HUES6 (cell line): ENCODE measurements at regions not wholly inside any gene's neighbourhood (a gene's known extent, or its start where the extent isn't known, plus 50 kb on each side); places are given as distances from the start of the nearest gene placed in this dataset.
"Not testable (repeated sequence)": the region's sequence is repeated elsewhere in the genome, so short reads cannot be mapped to it uniquely, and the experiment has no call there.

Source experiments
- H3K27ac ChIP-seq: 2 replicates; pipeline ENCODE4 v1.7.0; 2013; ENCODE audit warnings: low read depth, mild to moderate bottlenecking, low read length, inconsistent platforms
- H3K27me3 ChIP-seq: 2 replicates; pipeline ENCODE4 v1.6.1; 2013; ENCODE audit warnings: low read length; ENCODE audit not compliant: control insufficient read depth, insufficient read depth
- H3K36me3 ChIP-seq: 2 replicates; pipeline ENCODE4 v1.6.1; 2013; ENCODE audit warnings: low read length; ENCODE audit not compliant: control insufficient read depth, insufficient read depth
- H3K4me1 ChIP-seq: 2 replicates; pipeline ENCODE4 v1.6.1; 2013; ENCODE audit warnings: low read length; ENCODE audit not compliant: control insufficient read depth, insufficient read depth
- H3K4me3 ChIP-seq: 2 replicates; pipeline ENCODE4 v1.5.1; 2013; ENCODE audit warnings: low read depth, low read length
- H3K9ac ChIP-seq: one replicate; pipeline ENCODE4 v1.6.1; 2013; ENCODE audit warnings: mild to moderate bottlenecking, low read length
- H3K9me3 ChIP-seq: 2 replicates; pipeline ENCODE4 v1.6.1; 2013; ENCODE audit warnings: low read depth, low read length; ENCODE audit not compliant: control insufficient read depth, insufficient read depth

- H3K27me3 ChIP-seq = no peaks in the 10 kb centered on the region
Observed at GRCh38 chr2:185567196-185567595, 171.4 kb upstream of the FSIP2 start.

GRCh38 chr2:185567940-185568339, 170.7 kb upstream of the FSIP2 start:
- Histone ChIP-seq H3K4me1 (no peaks in the 10 kb centered on the region), H3K36me3 (no peaks in the 10 kb centered on the region)

More at GRCh38 chr2:185567196-185567595, 171.4 kb upstream of the FSIP2 start:
- H3K4me3 ChIP-seq = no peak overlapping the region
- H3K27ac ChIP-seq = no peak overlapping the region
- H3K9me3 ChIP-seq = peaks cover 5% of the 10 kb centered on the region; the same call in 1 of the 2 replicates
- no peaks in the 10 kb centered on the region for H3K36me3 ChIP-seq
- no peaks in the 10 kb centered on the region for H3K4me1 ChIP-seq
- no peak overlapping the region for H3K9ac ChIP-seq

DNA sequence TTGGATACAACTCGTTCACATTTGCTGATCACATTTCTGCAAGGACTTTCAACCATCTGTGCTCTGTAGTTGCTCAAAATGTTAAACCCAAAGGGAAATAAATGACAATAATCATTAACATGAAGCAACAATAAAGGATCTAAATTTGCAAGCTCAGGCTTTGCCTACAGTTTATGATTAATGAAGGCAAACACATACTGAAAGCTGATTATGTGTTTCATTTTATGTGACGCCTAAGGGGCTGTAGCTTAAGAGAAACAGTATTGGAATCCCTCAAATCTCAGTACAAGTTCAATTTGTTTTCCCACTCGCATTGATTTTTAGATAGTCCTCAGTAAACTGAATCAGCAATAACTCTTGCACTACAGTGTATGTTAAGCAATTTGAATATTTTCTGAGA, 160.3 kb upstream of the FSIP2 start:
- Histone ChIP-seq H3K27ac (no peak overlapping the region), H3K4me1 (peaks cover 7% of the 10 kb centered on the region; the same call in 1 of the 2 replicates), H3K9ac (no peak overlapping the region), H3K4me3 (no peak overlapping the region), H3K36me3 (no peaks in the 10 kb centered on the region), H3K27me3 (no peaks in the 10 kb centered on the region), H3K9me3 (peaks cover 8% of the 10 kb centered on the region)

More at GRCh38 chr2:185567940-185568339, 170.7 kb upstream of the FSIP2 start:
- peaks cover 5% of the 10 kb centered on the region; the same call in 1 of the 2 replicates for H3K9me3 ChIP-seq
- H3K9ac ChIP-seq = no peak overlapping the region
- peak overlapping the region; percentile 65; the same call in 1 of the 2 replicates for H3K27ac ChIP-seq
- H3K27me3 ChIP-seq = no peaks in the 10 kb centered on the region
- H3K4me3 ChIP-seq = no peak overlapping the region

DNA sequence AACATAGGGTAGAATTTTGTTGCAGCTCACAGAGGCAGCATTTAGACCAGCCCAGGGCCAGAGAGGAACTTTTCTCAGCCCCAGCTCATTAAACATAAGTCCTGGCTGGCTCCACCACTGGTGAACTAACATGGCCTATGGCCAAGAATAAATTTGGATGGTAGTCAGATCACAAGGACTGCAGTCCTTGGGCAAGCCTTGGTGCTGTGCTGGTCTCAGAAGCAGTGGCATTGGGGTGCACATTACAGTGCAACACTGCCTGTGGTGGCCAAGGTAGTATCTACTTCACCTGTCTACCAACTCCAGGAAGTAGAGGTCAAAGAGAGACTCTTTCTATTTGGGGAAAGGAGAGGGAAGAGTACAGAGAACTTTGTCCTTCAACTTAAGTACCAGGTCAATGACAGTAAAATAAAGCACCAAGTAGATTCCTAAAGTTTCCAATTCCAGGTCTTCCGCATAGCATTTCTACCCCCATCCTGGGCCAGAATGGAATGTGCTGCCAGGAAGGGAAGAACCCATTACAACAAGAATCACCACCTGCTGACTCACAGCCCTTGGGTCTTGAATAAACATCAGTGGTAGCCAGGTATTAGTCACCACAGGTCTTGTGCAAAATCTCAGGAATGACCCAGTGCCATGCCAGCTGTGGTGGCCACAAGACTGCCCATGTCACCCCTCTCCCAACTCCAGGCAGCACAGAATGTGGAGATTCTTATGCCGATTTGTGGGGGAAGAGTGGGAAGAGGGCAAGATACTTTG, 155.4 kb upstream of the FSIP2 start:
- H3K4me3 ChIP-seq = no peak overlapping the region
- H3K27ac ChIP-seq = no peak overlapping the region
- peaks cover 7% of the 10 kb centered on the region; the same call in 1 of the 2 replicates for H3K4me1 ChIP-seq
- no peak overlapping the region for H3K9ac ChIP-seq
- H3K9me3 ChIP-seq = peaks cover 29% of the 10 kb centered on the region
- no peaks in the 10 kb centered on the region for H3K27me3 ChIP-seq
- no peaks in the 10 kb centered on the region for H3K36me3 ChIP-seq

GRCh38 chr2:185585165-185585564, 153.4 kb upstream of the FSIP2 start:
- not testable (repeated sequence) for H3K9ac ChIP-seq, H3K36me3 ChIP-seq, H3K4me1 ChIP-seq, H3K27ac ChIP-seq, H3K27me3 ChIP-seq, H3K4me3 ChIP-seq
- H3K9me3 ChIP-seq = peaks cover 29% of the 10 kb centered on the region

GRCh38 chr2:185591276-185591675, 147.3 kb upstream of the FSIP2 start:
- H3K9me3 ChIP-seq, H3K36me3 ChIP-seq, H3K4me1 ChIP-seq, H3K9ac ChIP-seq, H3K27ac ChIP-seq, H3K27me3 ChIP-seq: not testable (repeated sequence)
- H3K4me3 ChIP-seq = peak overlapping the region; percentile 13; the same call in 1 of the 2 replicates

GRCh38 chr2:185607945-185608344, 130.7 kb upstream of the FSIP2 start:
- Histone ChIP-seq H3K9ac (no peak overlapping the region), H3K4me3 (no peak overlapping the region), H3K4me1 (no peaks in the 10 kb centered on the region), H3K27ac (no peak overlapping the region), H3K27me3 (no peaks in the 10 kb centered on the region), H3K36me3 (no peaks in the 10 kb centered on the region), H3K9me3 (0 out of 2 replicates have a peak, but pooled peaks cover under 1% of the 10 kb centered on the region)

DNA sequence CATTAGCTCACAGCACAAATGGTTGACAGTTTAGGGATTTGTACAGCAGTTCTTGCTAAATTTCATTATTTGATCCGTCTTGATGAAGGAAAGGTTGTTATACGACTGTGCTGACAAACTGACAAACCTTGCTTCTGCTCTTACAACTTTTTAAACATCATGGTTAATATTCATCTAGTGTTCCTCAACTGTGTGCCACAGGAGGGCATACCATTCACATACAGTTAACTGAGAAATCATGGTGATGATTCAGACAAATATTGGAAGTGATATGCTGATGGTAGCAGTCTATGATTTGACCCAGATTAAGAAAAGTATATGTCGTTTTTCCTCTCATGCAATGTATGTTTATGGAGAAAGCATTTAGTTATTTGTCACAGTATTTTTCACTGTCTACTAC, 129.8 kb upstream of the FSIP2 start:
- H3K9me3 ChIP-seq = 0 out of 2 replicates have a peak, but pooled peaks cover under 1% of the 10 kb centered on the region
- H3K27me3 ChIP-seq = no peaks in the 10 kb centered on the region
- no peak overlapping the region for H3K27ac ChIP-seq
- H3K4me1 ChIP-seq = no peaks in the 10 kb centered on the region
- no peak overlapping the region for H3K9ac ChIP-seq
- no peak overlapping the region for H3K4me3 ChIP-seq
- H3K36me3 ChIP-seq = no peaks in the 10 kb centered on the region

DNA sequence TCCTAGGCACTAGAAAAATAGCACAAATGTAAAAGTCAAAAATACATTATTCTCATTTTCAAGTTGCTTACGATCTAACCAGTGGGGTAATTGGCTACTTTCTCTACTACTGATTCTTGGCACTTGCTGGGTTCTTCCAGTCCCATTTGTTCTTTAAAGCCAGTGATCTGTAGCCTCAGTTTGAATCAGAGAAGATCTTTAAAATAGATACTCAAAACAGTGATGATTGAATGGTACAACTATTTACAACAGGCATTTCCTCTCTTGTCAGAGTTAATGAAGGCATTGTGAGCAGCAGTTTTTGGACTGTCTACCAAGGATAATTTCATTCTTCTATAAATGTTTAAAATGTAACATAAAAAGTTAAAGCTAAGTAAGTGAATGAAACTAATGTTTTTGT, 128.3 kb upstream of the FSIP2 start:
- Histone ChIP-seq H3K4me1 (no peaks in the 10 kb centered on the region), H3K36me3 (no peaks in the 10 kb centered on the region), H3K27me3 (no peaks in the 10 kb centered on the region), H3K27ac (no peak overlapping the region), H3K9ac (no peak overlapping the region), H3K4me3 (no peak overlapping the region), H3K9me3 (0 out of 2 replicates have a peak, but pooled peaks cover 2% of the 10 kb centered on the region)

- no peaks in the 10 kb centered on the region for H3K36me3 ChIP-seq
- no peak overlapping the region for H3K27ac ChIP-seq
- H3K9ac ChIP-seq = no peak overlapping the region
- H3K4me3 ChIP-seq = no peak overlapping the region
- H3K4me1 ChIP-seq = no peaks in the 10 kb centered on the region
- no peaks in the 10 kb centered on the region for H3K27me3 ChIP-seq
- 0 out of 2 replicates have a peak, but pooled peaks cover 2% of the 10 kb centered on the region for H3K9me3 ChIP-seq
Observed at GRCh38 chr2:185618625-185619024, 120.0 kb upstream of the FSIP2 start.

- Histone ChIP-seq H3K27ac (no peak overlapping the region), H3K9me3 (no peaks in the 10 kb centered on the region), H3K36me3 (no peaks in the 10 kb centered on the region), H3K4me3 (no peak overlapping the region), H3K27me3 (no peaks in the 10 kb centered on the region), H3K4me1 (no peaks in the 10 kb centered on the region), H3K9ac (no peak overlapping the region)
Observed at GRCh38 chr2:185625604-185626003, 113.0 kb upstream of the FSIP2 start.
